ENCODE measurements at regions not wholly inside any gene's neighbourhood (a gene's known extent, or its start where the extent isn't known, plus 50 kb on each side); places are given as distances from the start of the nearest gene placed in this dataset.

- peaks cover under 1 to 32% (median 13%) of the 10 kb centered on the region in 7 donors for H3K9me3 Mint-ChIP-seq
- no peak for ATAC-seq (ENCODE audit: low read depth in 2 of 2)
Measured at GRCh38 chr10:111852801-111853200, 330.8 kb downstream of the GPAM start.

GRCh38 chr10:111856631-111857030 lies 326.9 kb downstream of the GPAM start:
- H3K27ac Mint-ChIP-seq, result no peak overlapping the region

More at GRCh38 chr10:111852801-111853200, 330.8 kb downstream of the GPAM start:
- no peak for DNase-seq
- no peak overlapping the region for H3K27ac Mint-ChIP-seq
- H3K27me3 Mint-ChIP-seq, result no peaks in the 10 kb centered on the region
- no peak overlapping the region for H3K4me3 Mint-ChIP-seq
- H3K36me3 Mint-ChIP-seq, result no peaks in the 10 kb centered on the region
- H3K4me1 Mint-ChIP-seq, result no peaks in the 10 kb centered on the region

GRCh38 chr10:111865550-111865949 lies 318.0 kb downstream of the GPAM start:
- DNase-seq (no peak), ATAC-seq (ENCODE audit: low read depth in 2 of 2) (no peak)
- H3K27me3 Mint-ChIP-seq, result peaks cover 0 to 8% (median 0%) of the 10 kb centered on the region in 3 donors
- H3K4me1 Mint-ChIP-seq, result no peaks in the 10 kb centered on the region
- no peaks in the 10 kb centered on the region for H3K36me3 Mint-ChIP-seq
- no peak overlapping the region for H3K4me3 Mint-ChIP-seq
- H3K9me3 Mint-ChIP-seq, result peaks cover 0 to 8% (median 5%) of the 10 kb centered on the region in 7 donors
- H3K27ac Mint-ChIP-seq, result no peak overlapping the region

More at GRCh38 chr10:111856631-111857030, 326.9 kb downstream of the GPAM start:
- no peak for ATAC-seq (ENCODE audit: low read depth in 2 of 2)
- peaks cover 0 to 16% (median 2%) of the 10 kb centered on the region in 7 donors for H3K9me3 Mint-ChIP-seq
- H3K4me1 Mint-ChIP-seq, result no peaks in the 10 kb centered on the region
- no peaks in the 10 kb centered on the region for H3K27me3 Mint-ChIP-seq
- peak overlapping the region in 1 of 8 donors; percentile 66 for H3K4me3 Mint-ChIP-seq
- no peaks in the 10 kb centered on the region for H3K36me3 Mint-ChIP-seq
- no peak for DNase-seq

- DNase-seq, result no peak
Measured at GRCh38 chr10:111871458-111871857, 312.1 kb downstream of the GPAM start.

GRCh38 chr10:111872591-111872990 lies 311.0 kb downstream of the GPAM start:
- Mint-ChIP-seq H3K4me1 (no peaks in the 10 kb centered on the region), H3K4me3 (no peak overlapping the region), H3K27ac (peak overlapping the region in 1 of 6 donors; percentile 24), H3K9me3 (peaks cover 3 to 12% (median 5%) of the 10 kb centered on the region in 7 donors), H3K36me3 (no peaks in the 10 kb centered on the region), H3K27me3 (peaks cover 0 to 8% (median 0%) of the 10 kb centered on the region in 3 donors)
- ATAC-seq (ENCODE audit: low read depth in 2 of 2) (no peak), DNase-seq (no peak)

More at GRCh38 chr10:111871458-111871857, 312.1 kb downstream of the GPAM start:
- H3K9me3 Mint-ChIP-seq, result peaks cover 0 to 10% (median 3%) of the 10 kb centered on the region in 7 donors
- no peak overlapping the region for H3K4me3 Mint-ChIP-seq
- no peak overlapping the region for H3K27ac Mint-ChIP-seq
- H3K4me1 Mint-ChIP-seq, result no peaks in the 10 kb centered on the region
- no peaks in the 10 kb centered on the region for H3K36me3 Mint-ChIP-seq
- peaks cover 0 to 8% (median 0%) of the 10 kb centered on the region in 3 donors for H3K27me3 Mint-ChIP-seq
- no peak for ATAC-seq (ENCODE audit: low read depth in 2 of 2)

- Mint-ChIP-seq H3K36me3 (peaks cover 0 to 3% of the 10 kb centered on the region in 2 donors), H3K4me1 (no peaks in the 10 kb centered on the region), H3K27me3 (peaks cover 0 to 8% (median 0%) of the 10 kb centered on the region in 3 donors), H3K4me3 (no peak overlapping the region), H3K27ac (no peak overlapping the region), H3K9me3 (peaks cover 5 to 15% (median 8%) of the 10 kb centered on the region in 7 donors)
- no peak for ATAC-seq (ENCODE audit: low read depth in 2 of 2)
- DNase-seq, result no peak
Measured at GRCh38 chr10:111873041-111873440, 310.5 kb downstream of the GPAM start.

- Mint-ChIP-seq H3K9me3 (peaks cover 6 to 19% (median 11%) of the 10 kb centered on the region in 7 donors), H3K27ac (peak overlapping the region in 1 of 6 donors; percentile 8), H3K4me1 (no peaks in the 10 kb centered on the region), H3K36me3 (peaks cover 0 to 4% of the 10 kb centered on the region in 2 donors), H3K4me3 (no peak overlapping the region), H3K27me3 (peaks cover 0 to 8% (median 0%) of the 10 kb centered on the region in 3 donors)
- DNase-seq, result no peak
- ATAC-seq (ENCODE audit: low read depth in 2 of 2), result no peak
Measured at GRCh38 chr10:111873621-111874135, 309.9 kb downstream of the GPAM start.

- Mint-ChIP-seq H3K4me1 (no peaks in the 10 kb centered on the region), H3K4me3 (no peak overlapping the region), H3K9me3 (peaks cover 6 to 21% (median 9%) of the 10 kb centered on the region in 7 donors), H3K36me3 (peaks cover 0 to 4% of the 10 kb centered on the region in 2 donors), H3K27me3 (peaks cover 0 to 1% (median 0%) of the 10 kb centered on the region in 3 donors), H3K27ac (no peak overlapping the region)
- DNase-seq (no peak), ATAC-seq (ENCODE audit: low read depth in 2 of 2) (no peak)
Measured at GRCh38 chr10:111874576-111874975, 309.0 kb downstream of the GPAM start.

- peaks cover 0 to 4% of the 10 kb centered on the region in 2 donors for H3K36me3 Mint-ChIP-seq
Measured at GRCh38 chr10:111875725-111876124, 307.8 kb downstream of the GPAM start.

GRCh38 chr10:111877258-111877657 lies 306.3 kb downstream of the GPAM start:
- H3K27me3 Mint-ChIP-seq, result no peaks in the 10 kb centered on the region
- no peak overlapping the region for H3K4me3 Mint-ChIP-seq
- H3K9me3 Mint-ChIP-seq, result peaks cover 2 to 21% (median 8%) of the 10 kb centered on the region in 7 donors
- DNase-seq (no peak), ATAC-seq (ENCODE audit: low read depth in 2 of 2) (no peak)
- no peak overlapping the region for H3K27ac Mint-ChIP-seq
- H3K36me3 Mint-ChIP-seq, result peaks cover 0 to 4% of the 10 kb centered on the region in 2 donors
- no peaks in the 10 kb centered on the region for H3K4me1 Mint-ChIP-seq

More at GRCh38 chr10:111875725-111876124, 307.8 kb downstream of the GPAM start:
- DNase-seq (no peak), ATAC-seq (ENCODE audit: low read depth in 2 of 2) (no peak)
- H3K9me3 Mint-ChIP-seq, result peaks cover 4 to 21% (median 9%) of the 10 kb centered on the region in 7 donors
- no peak overlapping the region for H3K4me3 Mint-ChIP-seq
- H3K27ac Mint-ChIP-seq, result no peak overlapping the region
- no peaks in the 10 kb centered on the region for H3K27me3 Mint-ChIP-seq
- H3K4me1 Mint-ChIP-seq, result no peaks in the 10 kb centered on the region

GRCh38 chr10:111879969-111880368 lies 303.6 kb downstream of the GPAM start:
- ATAC-seq (ENCODE audit: low read depth in 2 of 2) (no peak), DNase-seq (no peak)
- no peak overlapping the region for H3K4me3 Mint-ChIP-seq
- H3K36me3 Mint-ChIP-seq, result peaks cover 0 to 4% of the 10 kb centered on the region in 2 donors
- peaks cover 4 to 25% (median 8%) of the 10 kb centered on the region in 7 donors for H3K9me3 Mint-ChIP-seq
- no peaks in the 10 kb centered on the region for H3K4me1 Mint-ChIP-seq
- no peak overlapping the region for H3K27ac Mint-ChIP-seq
- H3K27me3 Mint-ChIP-seq, result no peaks in the 10 kb centered on the region

GRCh38 chr10:111885046-111885445 lies 298.5 kb downstream of the GPAM start:
- Mint-ChIP-seq H3K9me3 (peaks cover 7 to 18% (median 9%) of the 10 kb centered on the region in 7 donors), H3K27me3 (no peaks in the 10 kb centered on the region), H3K27ac (no peak overlapping the region), H3K4me1 (no peaks in the 10 kb centered on the region), H3K36me3 (no peaks in the 10 kb centered on the region), H3K4me3 (no peak overlapping the region)
- no peak for ATAC-seq (ENCODE audit: low read depth in 2 of 2)
- DNase-seq, result no peak

GRCh38 chr10:111885919-111886318 lies 297.6 kb downstream of the GPAM start:
- H3K4me1 Mint-ChIP-seq, result no peaks in the 10 kb centered on the region
- ATAC-seq (ENCODE audit: low read depth in 2 of 2) (no peak), DNase-seq (no peak)
- no peaks in the 10 kb centered on the region for H3K27me3 Mint-ChIP-seq
- no peak overlapping the region for H3K27ac Mint-ChIP-seq
- peaks cover 7 to 18% (median 9%) of the 10 kb centered on the region in 7 donors for H3K9me3 Mint-ChIP-seq
- no peaks in the 10 kb centered on the region for H3K36me3 Mint-ChIP-seq
- H3K4me3 Mint-ChIP-seq, result no peak overlapping the region

- Mint-ChIP-seq H3K36me3 (no peaks in the 10 kb centered on the region), H3K9me3 (peaks cover 7 to 18% (median 9%) of the 10 kb centered on the region in 7 donors), H3K27me3 (no peaks in the 10 kb centered on the region), H3K4me1 (no peaks in the 10 kb centered on the region), H3K4me3 (no peak overlapping the region), H3K27ac (no peak overlapping the region)
- DNase-seq (no peak), ATAC-seq (ENCODE audit: low read depth in 2 of 2) (no peak)
Measured at GRCh38 chr10:111887266-111887665, 296.3 kb downstream of the GPAM start.
